Dermis microvascular lymphatic vessel endothelial cell (primary cell): ENCODE measurements at regions not wholly inside any gene's neighbourhood (a gene's known extent, or its start where the extent isn't known, plus 50 kb on each side); places are given as distances from the start of the nearest gene placed in this dataset.

ENCODE experiments used
- DNase-seq, 2 donors: peaks; one replicate each; pipeline versions ENCODE4 v3.0.0 to v3.0.0-alpha.2; 2010; ENCODE audit warnings: low read depth in 2 of 2

- DNase-seq = no peak
These were observed 669.3 kb downstream of the BCL11A start for GRCh38 chr2:59884166-59884565.

GRCh38 chr2:59882822-59883221 lies 670.6 kb downstream of the BCL11A start:
- DNase-seq = no peak

GRCh38 chr2:59882279-59882678 lies 671.2 kb downstream of the BCL11A start:
- no peak for DNase-seq

GRCh38 chr2:59881218-59881617 lies 672.2 kb downstream of the BCL11A start:
- no peak for DNase-seq

- DNase-seq = no peak
These were observed 673.7 kb downstream of the BCL11A start for GRCh38 chr2:59879700-59880131.

GRCh38 chr2:59875836-59876235 lies 677.6 kb downstream of the BCL11A start:
- no peak for DNase-seq

- no peak for DNase-seq
These were observed 678.3 kb downstream of the BCL11A start for GRCh38 chr2:59874971-59875755.

- DNase-seq = no peak
These were observed 679.1 kb downstream of the BCL11A start for GRCh38 chr2:59874361-59874760.

- DNase-seq = no peak
These were observed 681.6 kb downstream of the BCL11A start for GRCh38 chr2:59871830-59872229.

- DNase-seq = no peak
These were observed 684.5 kb downstream of the BCL11A start for GRCh38 chr2:59868981-59869380.

- no peak for DNase-seq
These were observed 687.0 kb downstream of the BCL11A start for GRCh38 chr2:59866436-59866835.

- no peak for DNase-seq
These were observed 694.9 kb downstream of the BCL11A start for GRCh38 chr2:59858540-59858939.

GRCh38 chr2:59857109-59857508 lies 696.3 kb downstream of the BCL11A start:
- DNase-seq = no peak

- no peak for DNase-seq
These were observed 697.1 kb downstream of the BCL11A start for GRCh38 chr2:59856391-59856790.

- no peak for DNase-seq
These were observed 700.4 kb downstream of the BCL11A start for GRCh38 chr2:59853032-59853431.

- no peak for DNase-seq
These were observed 701.5 kb downstream of the BCL11A start for GRCh38 chr2:59851836-59852475.

- no peak for DNase-seq
These were observed 702.9 kb downstream of the BCL11A start for GRCh38 chr2:59850554-59850953.

- DNase-seq = no peak
These were observed 719.5 kb downstream of the BCL11A start for GRCh38 chr2:59833941-59834340.

- no peak for DNase-seq
These were observed 722.9 kb downstream of the BCL11A start for GRCh38 chr2:59830601-59831000.

GRCh38 chr2:59827677-59828076 lies 725.8 kb downstream of the BCL11A start:
- DNase-seq = no peak

- DNase-seq = no peak
These were observed 727.3 kb downstream of the BCL11A start for GRCh38 chr2:59826177-59826576.

- DNase-seq = no peak
These were observed 729.1 kb downstream of the BCL11A start for GRCh38 chr2:59824314-59824713.

- no peak for DNase-seq
These were observed 737.4 kb downstream of the BCL11A start for GRCh38 chr2:59816075-59816474.
